ACHN (cell line): ENCODE measurements at regions not wholly inside any gene's neighbourhood (a gene's known extent, or its start where the extent isn't known, plus 50 kb on each side); places are given as distances from the start of the nearest gene placed in this dataset.

ENCODE experiments used
- DNase-seq: peaks from one replicate; pipeline ENCODE4 v3.0.0-alpha.2; 2015
- in situ Hi-C: cut with HindIII; loops from 2 replicates; pipeline ENCODE4 v1.10.0; 2017; ENCODE audit warnings: low sequenced_read_pairs, low pct_ligation_motif_present, low pct_unique_long_range_greater_than_20kb

DNA sequence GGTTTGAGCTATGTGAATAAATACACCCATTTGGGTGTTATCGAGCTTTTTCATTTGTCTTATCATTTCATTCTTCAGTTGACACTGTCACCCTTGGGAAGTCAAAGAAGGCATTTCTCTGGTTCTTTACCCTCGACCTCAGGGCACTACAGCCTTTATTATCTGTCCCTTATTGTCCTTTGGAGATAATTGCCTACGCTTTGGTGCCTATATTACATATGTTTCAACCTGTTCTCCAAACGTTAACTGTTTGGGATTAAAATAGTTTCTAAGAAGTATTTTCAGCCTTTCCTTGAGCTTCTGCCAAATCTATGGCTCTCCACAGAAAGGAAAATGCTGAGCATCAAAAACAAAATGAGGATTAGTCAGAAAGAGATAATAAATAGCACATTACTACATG lies 395.4 kb upstream of the ADAMTS9 start:
- in situ Hi-C loops = no loop called here
- DNase-seq = no peak

DNA sequence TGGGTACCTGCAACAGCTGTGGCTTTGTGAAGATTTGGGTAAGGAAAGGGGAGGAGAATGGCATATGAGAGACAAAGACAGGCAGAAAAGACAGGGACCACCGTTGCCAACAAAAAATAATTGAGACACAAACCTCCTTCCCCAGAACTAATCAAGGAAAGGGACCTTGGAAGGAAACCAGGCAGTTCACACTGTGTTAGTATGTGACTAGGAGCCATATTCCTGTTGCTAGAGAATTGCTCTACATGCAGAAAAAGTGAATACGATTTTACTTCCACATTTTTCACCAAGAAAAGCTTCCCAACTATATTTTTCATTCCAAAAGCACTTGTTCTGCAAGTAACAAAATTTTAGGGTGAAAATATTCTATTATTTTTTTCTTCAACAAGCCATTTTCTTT lies 393.7 kb upstream of the ADAMTS9 start:
- DNase-seq = no peak
- in situ Hi-C loops = no loop called here

DNA sequence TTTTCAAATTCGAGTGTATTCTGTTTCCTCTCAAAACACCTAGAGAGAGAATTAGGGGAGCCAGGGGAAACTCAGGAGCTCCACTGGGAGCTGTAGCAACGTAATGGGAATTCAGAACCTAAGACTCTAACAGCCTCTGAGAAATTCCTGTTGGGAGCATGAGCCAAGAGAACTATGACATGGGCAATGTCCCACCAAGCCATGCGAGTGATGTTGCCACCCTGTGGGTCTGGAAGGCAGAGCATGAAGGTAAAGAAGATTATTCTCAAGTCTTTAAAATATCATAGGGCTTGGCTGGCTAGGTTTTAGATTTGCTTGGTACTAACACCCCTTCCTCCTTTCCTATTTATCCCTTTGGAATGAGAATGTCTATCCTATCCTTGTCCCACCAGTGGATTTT lies 392.6 kb upstream of the ADAMTS9 start:
- in situ Hi-C loops = no loop called here
- DNase-seq = peak; percentile 9

DNA sequence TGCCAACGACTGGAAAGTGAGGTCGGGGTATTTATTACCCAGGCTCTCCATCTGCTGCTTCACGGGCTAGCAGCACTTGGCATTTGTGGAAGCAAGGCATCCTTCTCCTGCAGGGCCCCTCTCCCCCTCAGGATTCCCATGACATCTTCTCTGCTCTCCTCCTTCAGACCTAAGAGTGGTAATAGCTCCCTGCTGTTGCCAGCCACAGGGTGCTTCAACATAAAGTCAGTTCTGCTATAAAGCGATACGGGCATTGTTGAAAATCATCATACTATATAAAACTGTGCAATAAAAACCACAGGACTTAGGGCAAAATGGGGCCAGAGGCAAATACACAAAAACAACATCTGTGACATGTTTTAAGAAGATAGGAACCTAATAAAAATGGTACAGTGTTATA lies 391.8 kb upstream of the ADAMTS9 start:
- in situ Hi-C loops = no loop called here

DNA sequence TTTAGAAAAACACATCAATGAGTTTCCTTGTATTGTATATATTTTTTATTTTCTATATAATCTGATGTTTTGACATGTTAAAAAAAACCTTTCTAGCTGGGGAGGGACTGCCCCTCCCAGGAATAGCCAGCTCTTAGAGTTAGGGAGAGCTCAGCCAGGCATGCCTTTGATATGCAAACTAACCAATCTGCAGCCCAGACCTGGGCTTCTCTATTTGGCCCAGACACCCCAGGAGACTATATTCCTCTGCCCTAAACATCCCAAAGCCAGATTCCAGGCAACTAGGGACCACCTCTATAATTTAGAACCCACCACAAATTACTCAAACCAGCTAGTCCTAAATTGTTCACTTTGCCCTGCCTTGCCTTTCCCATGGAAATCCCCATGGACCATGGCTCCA lies 390.9 kb upstream of the ADAMTS9 start:
- DNase-seq = no peak
- in situ Hi-C loops = no loop called here

More for the DNA sequence above, 391.8 kb upstream of the ADAMTS9 start:
- DNase-seq = no peak

DNA sequence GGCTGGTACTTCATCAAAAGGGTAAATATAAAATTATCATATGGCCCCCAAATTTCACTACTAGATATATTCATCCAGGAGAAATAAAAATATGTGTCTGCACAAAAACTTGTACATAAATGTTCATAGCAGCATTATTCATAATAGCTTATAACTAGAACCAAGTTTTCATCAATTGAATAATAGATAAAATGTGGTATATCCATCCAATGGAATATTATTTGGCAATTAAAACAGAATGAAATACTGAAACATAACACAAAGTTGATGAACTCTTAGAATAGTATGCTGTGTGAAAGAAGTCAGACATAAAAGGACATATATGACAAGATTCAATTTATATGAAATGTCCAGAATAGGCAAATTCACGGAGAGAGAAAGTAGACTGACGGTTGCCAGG lies 389.3 kb upstream of the ADAMTS9 start:
- no peak for DNase-seq
- in situ Hi-C loops = no loop called here

DNA sequence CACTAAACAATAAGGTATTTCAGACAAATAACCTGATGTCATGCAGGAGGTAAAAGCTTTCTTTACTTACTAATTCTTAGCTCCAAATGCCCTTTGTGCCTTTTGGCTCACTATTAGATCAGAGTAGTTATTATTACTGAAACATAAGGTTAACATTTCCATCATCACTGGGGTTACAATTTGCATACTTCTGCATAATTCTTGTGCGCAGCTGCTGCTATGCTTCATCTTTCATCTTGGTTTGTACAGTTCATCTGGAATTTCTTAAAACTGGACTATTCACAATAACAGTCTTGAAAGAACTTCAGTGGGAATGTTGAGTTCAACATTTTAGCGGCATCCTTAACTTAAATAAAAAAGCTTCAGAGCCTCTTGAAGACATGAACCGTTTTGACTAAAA lies 383.2 kb upstream of the ADAMTS9 start:
- in situ Hi-C loops = no loop called here
- DNase-seq = no peak

DNA sequence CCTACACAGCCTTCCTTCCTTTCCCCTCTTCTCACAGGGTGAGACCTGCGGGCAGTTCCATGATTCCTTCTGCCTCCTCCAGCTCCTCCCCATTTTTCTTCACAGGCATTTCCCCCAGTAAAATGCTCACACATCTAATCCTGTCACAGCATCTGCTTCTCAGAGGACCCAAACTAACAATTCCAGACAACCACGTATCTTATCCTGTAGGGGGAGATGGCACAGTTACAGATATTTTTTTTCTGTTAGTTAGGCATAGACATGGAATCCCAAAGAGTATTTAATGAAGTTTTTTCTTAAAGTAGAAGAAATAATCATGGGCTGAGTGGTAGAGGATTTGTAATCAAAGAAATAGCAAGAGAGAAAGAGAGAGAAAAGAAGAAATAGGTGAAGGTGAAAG lies 373.1 kb upstream of the ADAMTS9 start:
- in situ Hi-C loops = no loop called here
- DNase-seq = no peak

- no peak for DNase-seq
- in situ Hi-C loops = no loop called here
These were observed 364.3 kb upstream of the ADAMTS9 start for GRCh38 chr3:65052101-65052500.

GRCh38 chr3:65048151-65048550 lies 360.4 kb upstream of the ADAMTS9 start:
- DNase-seq = no peak
- in situ Hi-C loops = no loop called here

DNA sequence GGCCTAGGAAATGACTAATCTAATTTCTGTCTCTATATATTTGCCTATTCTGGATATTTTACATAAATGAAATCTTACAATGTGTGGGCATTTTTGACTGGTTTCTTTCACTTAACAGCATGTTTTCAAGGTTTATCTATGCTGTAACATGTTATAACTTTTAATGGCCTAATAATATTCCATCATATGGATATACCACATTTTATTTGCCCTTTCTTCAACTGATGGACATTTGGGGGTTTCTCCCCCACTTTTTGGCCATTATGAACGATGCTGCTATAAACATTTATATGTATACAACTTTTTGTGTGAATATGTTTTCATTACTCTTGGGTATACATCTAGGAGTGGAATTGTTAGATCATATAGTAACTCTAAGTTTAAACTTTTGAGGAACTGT lies 357.3 kb upstream of the ADAMTS9 start:
- in situ Hi-C loops = no loop called here
- DNase-seq = no peak

DNA sequence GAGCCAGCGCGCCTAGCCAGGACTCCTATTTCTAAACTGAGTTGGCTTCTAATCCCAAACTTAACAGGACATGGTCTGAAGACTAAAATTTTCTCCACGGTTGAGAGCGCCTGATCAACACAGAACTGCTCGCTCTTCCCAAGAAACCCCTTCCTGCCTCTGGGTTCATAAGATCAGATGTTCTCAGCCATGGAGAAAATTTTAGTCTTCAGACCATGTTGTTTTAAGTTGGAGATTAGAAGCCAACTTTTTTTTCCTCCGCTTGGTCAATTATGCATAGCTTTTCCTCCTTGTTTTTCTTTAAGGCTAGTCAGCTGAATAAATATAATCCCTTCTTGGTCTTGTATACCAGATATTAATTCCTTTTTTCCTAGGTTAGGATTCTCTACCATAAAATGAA lies 356.6 kb upstream of the ADAMTS9 start:
- in situ Hi-C loops = no loop called here
- no peak for DNase-seq

DNA sequence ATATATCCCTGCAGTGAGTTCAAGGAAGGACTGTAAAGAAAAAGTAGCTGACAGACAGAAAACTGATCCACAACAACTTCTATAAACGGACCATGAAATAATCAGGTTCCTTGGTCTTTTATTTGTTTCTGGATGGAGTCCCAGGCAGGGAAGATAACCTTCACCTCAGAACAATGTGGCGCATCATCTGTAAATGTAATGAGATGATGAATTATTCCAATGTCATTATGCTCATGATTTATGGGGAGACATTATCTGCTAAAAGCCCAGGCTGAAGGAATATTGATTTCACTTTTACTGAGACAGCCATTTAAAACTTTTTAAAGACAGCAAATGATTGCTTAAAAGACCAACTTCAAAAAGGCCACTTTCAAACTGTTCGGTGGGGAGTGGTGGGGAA lies 354.9 kb upstream of the ADAMTS9 start:
- DNase-seq = no peak
- in situ Hi-C loops = no loop called here

DNA sequence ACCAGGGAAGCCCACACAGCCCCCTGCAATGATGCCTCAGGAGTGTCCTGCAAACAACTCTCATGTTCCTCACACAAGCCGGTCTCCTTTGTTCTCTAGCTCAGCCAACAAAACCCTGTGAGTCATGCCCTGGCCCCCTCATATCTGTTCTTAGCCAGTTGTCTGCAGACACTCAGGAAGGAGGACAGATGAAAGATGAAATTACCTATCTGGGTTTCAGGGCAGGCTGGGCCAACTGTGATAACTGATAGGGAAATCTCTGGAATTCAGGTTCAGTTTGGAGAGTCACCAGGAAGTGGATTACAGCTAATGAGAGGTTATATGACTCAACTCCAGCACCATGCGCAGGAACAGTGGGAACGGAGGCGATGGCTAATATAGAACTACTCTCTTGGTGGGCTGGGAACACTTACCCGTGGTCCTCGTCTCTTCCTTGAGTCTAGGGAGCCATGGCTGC lies 352.0 kb upstream of the ADAMTS9 start:
- in situ Hi-C loops = no loop called here
- no peak for DNase-seq

GRCh38 chr3:65037861-65038260 lies 350.1 kb upstream of the ADAMTS9 start:
- no peak for DNase-seq
- in situ Hi-C loops = no loop called here

DNA sequence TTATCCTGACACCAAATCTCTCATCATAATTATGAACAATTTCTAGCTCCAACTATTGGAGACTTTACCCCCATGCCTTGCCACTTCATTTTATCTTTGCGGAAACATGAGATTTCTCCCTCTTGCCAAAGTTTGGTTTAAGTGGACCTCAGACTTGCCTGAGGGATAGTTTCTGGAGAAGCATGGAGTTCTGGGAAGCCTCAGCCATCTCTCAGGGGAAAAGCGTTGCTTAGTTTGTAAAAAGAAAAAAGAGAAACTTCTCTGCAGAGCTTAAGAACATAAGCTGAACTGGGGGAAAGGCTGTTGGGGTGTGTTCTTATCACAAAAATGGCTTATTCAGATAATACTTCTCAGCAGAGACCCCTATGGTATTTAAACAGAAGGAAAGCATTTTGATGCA lies 347.4 kb upstream of the ADAMTS9 start:
- no peak for DNase-seq
- in situ Hi-C loops = no loop called here

DNA sequence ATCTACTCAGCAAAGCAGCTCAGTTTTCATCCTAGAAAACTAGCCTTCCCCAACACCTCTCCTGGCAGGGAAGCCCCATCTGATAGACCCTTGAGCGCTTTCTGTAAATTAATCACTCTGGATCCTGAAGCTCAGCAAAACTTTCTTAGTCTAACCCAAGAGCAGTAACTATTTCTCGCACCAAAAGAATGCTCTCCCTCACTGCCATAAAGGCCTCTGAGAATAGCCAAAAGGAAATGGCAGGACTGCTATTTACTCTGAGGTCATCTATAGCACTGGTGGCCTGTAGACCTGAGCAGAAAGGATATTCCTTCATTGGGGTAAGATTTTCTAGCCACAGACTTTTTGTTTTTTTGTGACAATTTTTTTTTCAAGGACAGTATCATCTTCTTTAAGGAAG lies 345.8 kb upstream of the ADAMTS9 start:
- DNase-seq = peak; percentile 8
- in situ Hi-C loops = no loop called here

GRCh38 chr3:65030847-65031463 lies 343.2 kb upstream of the ADAMTS9 start:
- in situ Hi-C loops = no loop called here

DNA sequence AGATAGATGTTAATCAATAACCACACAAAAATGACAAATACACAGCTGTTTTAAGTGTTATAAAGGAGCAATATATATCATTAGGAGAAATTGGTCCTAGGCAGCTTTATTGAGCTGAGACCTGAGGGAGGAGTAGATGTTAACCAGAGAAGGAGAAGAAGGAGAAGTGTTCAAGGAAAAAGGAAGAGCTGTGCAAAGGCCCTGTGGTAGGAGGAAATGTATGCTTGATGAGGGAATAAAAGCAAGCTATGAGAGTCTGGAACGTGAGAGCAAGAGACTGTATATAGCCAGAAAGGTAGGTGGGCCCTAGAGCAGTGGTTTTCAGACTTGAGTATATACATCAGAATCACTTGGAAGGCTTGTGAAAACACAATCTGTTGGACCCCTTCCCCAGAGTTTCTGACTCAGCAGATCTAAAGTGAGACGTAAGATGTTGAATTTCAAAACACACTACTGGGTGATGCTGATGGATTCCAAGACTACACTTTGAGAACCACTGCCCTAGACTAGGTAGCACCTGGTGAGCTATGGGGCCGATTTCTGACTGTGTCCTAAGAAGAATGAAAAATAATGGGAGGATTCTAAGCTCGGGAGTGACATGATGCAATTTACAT lies 342.3 kb upstream of the ADAMTS9 start:
- no peak for DNase-seq
- in situ Hi-C loops = no loop called here

More at GRCh38 chr3:65030847-65031463, 343.2 kb upstream of the ADAMTS9 start:
- peak; percentile 57 for DNase-seq

DNA sequence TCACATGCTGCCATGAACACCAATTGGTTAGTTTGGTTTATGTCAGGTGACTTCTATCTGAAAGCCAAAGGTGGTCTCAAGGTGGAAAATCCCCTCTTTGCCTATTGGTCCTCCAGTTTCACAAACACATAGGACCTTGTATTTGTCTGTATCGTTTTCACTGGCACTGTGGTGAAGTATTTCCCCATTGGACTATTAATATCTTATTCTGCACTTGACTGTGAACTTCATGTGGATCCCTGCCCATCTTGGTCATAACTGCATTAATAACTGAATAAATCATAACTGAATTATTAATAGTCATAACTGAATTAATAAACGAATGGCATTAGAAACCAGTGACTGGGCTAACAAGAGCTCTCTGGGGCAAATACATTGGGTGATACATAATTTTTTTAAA lies 341.3 kb upstream of the ADAMTS9 start:
- DNase-seq = no peak
- in situ Hi-C loops = no loop called here

DNA sequence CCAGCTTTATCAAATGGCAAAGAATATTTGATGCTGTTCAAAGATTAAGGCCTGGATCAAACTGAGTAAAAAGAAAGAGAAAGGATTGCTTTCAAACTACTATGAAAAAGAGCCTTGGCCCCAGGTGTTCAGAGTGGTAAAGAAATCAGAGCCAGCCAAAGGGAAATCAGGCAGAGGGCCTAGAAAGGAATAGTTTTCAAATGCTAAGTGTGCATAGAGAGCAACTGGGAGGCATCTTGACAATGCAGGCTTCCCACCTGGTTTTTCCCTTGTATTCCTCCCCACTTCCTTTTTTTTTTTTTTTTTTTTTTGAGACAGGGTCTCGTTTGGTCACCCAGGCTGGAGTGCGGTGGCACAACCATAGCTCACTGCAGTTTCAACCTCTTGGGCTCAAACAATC lies 340.2 kb upstream of the ADAMTS9 start:
- in situ Hi-C loops = no loop called here
- no peak for DNase-seq
